ENCODE measurements at regions not wholly inside any gene's neighbourhood (a gene's known extent, or its start where the extent isn't known, plus 50 kb on each side); places are given as distances from the start of the nearest gene placed in this dataset.

- Histone ChIP-seq H3K27me3 (replicated peaks in 1 of 2; ENCODE audit: control insufficient read depth in 2 of 2, insufficient read depth in 2 of 2, low read length in 1 of 2) (peaks cover 0 to 10% of the 10 kb centered on the region in 2 experiments; a peak in 2 of 4 replicates), H3K36me3 (ENCODE audit: control insufficient read depth in 2 of 2, insufficient read depth in 2 of 2, low read length in 1 of 2) (no peaks in the 10 kb centered on the region), H4K20me1 (ENCODE audit: control insufficient read depth, insufficient read depth) (no peaks in the 10 kb centered on the region), H3K79me2 (ENCODE audit: control insufficient read depth, insufficient read depth, low read length) (no peaks in the 10 kb centered on the region), H3K4me1 (ENCODE audit: control insufficient read depth, insufficient read depth, low read length) (peaks cover 8% of the 10 kb centered on the region), H3K9ac (ENCODE audit: control insufficient read depth, insufficient read depth, low read length) (no peak overlapping the region), H3K27ac (ENCODE audit: control insufficient read depth, insufficient read depth) (no peak overlapping the region), H2AFZ (ENCODE audit: control insufficient read depth, low read depth, low read length) (no peak overlapping the region), H3K4me2 (ENCODE audit: control insufficient read depth, insufficient read depth) (no peak overlapping the region), H3K9me3 (replicated peaks; ENCODE audit: control insufficient read depth, insufficient read depth, low read length) (no peaks in the 10 kb centered on the region), H3K4me3 (no peak overlapping the region)
- 16% methylated on average over 4 of the region's 4 CpGs for WGBS (ENCODE audit: insufficient coverage, insufficient replicate concordance, low lambda C conversion rate, missing lambda C conversion rate)
- DNase-seq (ENCODE audit: low read depth, low spot score) (no peak), ATAC-seq (no peak), FAIRE-seq (no peak)
- ChIA-PET CTCF (no interaction called here), POLR2A (no interaction called here), RAD21 (ENCODE audit: unreplicated experiment) (no interaction called here), SMC1A (ENCODE audit: uncharacterized antibody, unreplicated experiment) (no interaction called here)
- TF ChIP-seq ATF2 (IDR thresholded peaks at IDR 0.05; ENCODE audit: low read length) (no peak), ZNF217 (IDR thresholded peaks at IDR 0.05) (no peak), WRNIP1 (IDR thresholded peaks at IDR 0.05; ENCODE audit: borderline replicate concordance, low read depth, low read length) (no peak), POLR2A (IDR thresholded peaks at IDR 0.05; ENCODE audit: low read depth, low read length) (no peak), ASH2L (IDR thresholded peaks at IDR 0.05; ENCODE audit: borderline replicate concordance, low read depth) (no peak), E2F8 (IDR thresholded peaks at IDR 0.05; ENCODE audit: low read depth, partially characterized antibody) (no peak), KLF5 (IDR thresholded peaks at IDR 0.05; ENCODE audit: partially characterized antibody) (no peak), MTA2 (IDR thresholded peaks at IDR 0.05; ENCODE audit: low read depth) (no peak), NKRF (conservative IDR thresholded peaks at IDR 0.05) (no peak), CHD1 (IDR thresholded peaks at IDR 0.05; ENCODE audit: low read depth, low read length) (no peak), RELB (IDR thresholded peaks at IDR 0.05; ENCODE audit: low read depth) (no peak), MYC (IDR thresholded peaks at IDR 0.05; ENCODE audit: insufficient read depth, insufficient read length, insufficient replicate concordance, low read length, severe bottlenecking) (no peak), RBBP5 (conservative IDR thresholded peaks at IDR 0.05) (no peak), MEF2A (IDR thresholded peaks at IDR 0.05; ENCODE audit: insufficient read depth, low read depth, low read length) (no peak)
- in situ Hi-C loops (cut with MboI) (no loop called here), intact Hi-C loops (cut with micrococcal nuclease; ENCODE audit: unreplicated experiment) (no loop called here)
- BruUV-seq (replicated peaks), result no TSS peak
Measured at GRCh38 chr5:135229679-135230132, 169.3 kb downstream of the MACROH2A1 start.
